GM12892 (cell line): ENCODE measurements at regions not wholly inside any gene's neighbourhood (a gene's known extent, or its start where the extent isn't known, plus 50 kb on each side); places are given as distances from the start of the nearest gene placed in this dataset.

Source experiments
- POLR2AphosphoS5 ChIP-seq: IDR thresholded peaks from 2 replicates; pipeline ENCODE4 v1.6.1; 2011; ENCODE audit warnings: low read depth, low read length, control low read depth
- TAF1 ChIP-seq: IDR thresholded peaks from 2 replicates; pipeline ENCODE4 v1.6.1; 2011; ENCODE audit warnings: low read depth, mild to moderate bottlenecking, control low read depth, low read length, borderline replicate concordance

DNA sequence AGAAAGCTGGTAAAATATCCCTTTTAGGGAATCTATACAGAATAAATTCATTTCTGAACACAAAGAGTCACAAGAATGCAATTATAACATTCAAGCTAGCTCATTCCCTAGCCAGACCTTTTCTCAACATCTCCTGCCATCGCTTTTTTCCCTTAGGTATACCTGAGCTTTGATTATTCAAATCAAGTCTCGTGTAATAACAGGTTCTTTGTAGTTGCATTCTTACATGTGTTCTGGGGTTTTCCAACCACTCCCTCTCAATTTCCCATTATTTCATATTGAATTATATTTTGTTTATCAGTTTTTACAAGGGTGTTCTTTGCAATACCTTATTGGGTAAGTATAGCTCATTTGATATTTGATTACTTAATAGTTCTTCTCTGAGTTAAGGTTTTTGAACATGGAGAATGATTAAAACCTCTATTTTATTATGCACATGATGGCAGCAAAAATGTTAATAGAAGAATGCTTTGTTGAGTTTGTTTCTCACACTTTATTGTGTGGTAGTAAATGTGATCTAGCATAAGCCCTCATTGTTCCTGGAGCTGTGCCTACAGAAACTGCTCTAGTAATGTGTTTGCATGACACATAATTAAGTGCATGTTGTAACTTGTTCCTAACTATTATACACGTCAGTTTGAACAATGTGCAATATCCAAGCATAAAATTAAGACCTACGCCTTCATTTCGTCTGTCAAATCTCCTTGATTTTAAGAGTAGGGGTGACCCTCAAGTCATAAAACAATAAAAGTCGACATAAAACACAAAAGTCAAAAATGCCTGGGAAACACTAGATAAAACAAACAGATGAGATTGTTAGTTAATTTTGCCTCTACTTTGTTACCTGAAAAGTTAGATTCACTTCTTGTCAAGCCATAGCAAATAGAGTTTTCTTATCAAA lies 124.0 kb upstream of the POF1B start:
- TF ChIP-seq POLR2AphosphoS5 (no peak), TAF1 (no peak)
